SU-DHL-6 (cell line): ENCODE measurements at regions not wholly inside any gene's neighbourhood (a gene's known extent, or its start where the extent isn't known, plus 50 kb on each side); places are given as distances from the start of the nearest gene placed in this dataset.

ENCODE experiments used
- CTCF ChIP-seq: fragments of 200-600 bp; sonication (generic); IDR thresholded peaks from one replicate; pipeline ENCODE4 v1.5.1; 2017; ENCODE audit warnings: antibody characterized with exemption, mild to moderate bottlenecking, low read length, moderate library complexity; ENCODE audit not compliant: insufficient read depth, poor library complexity, severe bottlenecking
- EZH2phosphoT487 ChIP-seq: fragments of 200-600 bp; sonication (generic), shearing (Covaris generic); conservative IDR thresholded peaks from 2 replicates; pipeline ENCODE4 v1.6.1; 2018; ENCODE audit warnings: mild to moderate bottlenecking, antibody characterized with exemption, low read length, moderate library complexity, mixed read lengths

GRCh38 chr5:61949054-61949678 lies 356.8 kb upstream of the KIF2A start:
- no peak for TF ChIP-seq CTCF
- no peak for TF ChIP-seq EZH2phosphoT487
